HCT116 (cell line): ENCODE measurements at regions not wholly inside any gene's neighbourhood (a gene's known extent, or its start where the extent isn't known, plus 50 kb on each side); places are given as distances from the start of the nearest gene placed in this dataset.

Experiments
- ATAC-seq: fragments of 200-7000 bp; cut with Tn5 transposase; 2 replicates; pipeline ENCODE4 v1.9.1; 2020; ENCODE audit warnings: mild to moderate bottlenecking, moderate library complexity
- BruUV-seq: library from RNA; stranded (reverse); fragments of 400-500 nt; replicated peaks from 2 replicates; lab custom pipeline; 2021; lab: Mats Ljungman, UMichigan
- CTCF ChIA-PET: fragments of 300-600 bp; sonication (Branson Sonifier 250); formaldehyde crosslinking; loops from one replicate; lab custom pipeline; 2021; ENCODE audit warnings: antibody characterized with exemption; lab: Charles Lee
- POLR2A ChIA-PET: fragments of 300-600, 350-600 bp; sonication (Branson Sonifier 250); formaldehyde crosslinking; loops from one replicate; lab custom pipeline; 2021; ENCODE audit warnings: antibody characterized with exemption; lab: Charles Lee
- RAD21 ChIA-PET, 2 experiments: fragments of 300-600 bp; sonication (Branson Sonifier 250); formaldehyde crosslinking; loops; one replicate each; lab custom pipeline; 2023; ENCODE audit warnings: low total read pairs in 2 of 2; ENCODE audit not compliant: uncharacterized antibody in 2 of 2, unreplicated experiment in 2 of 2, low non-redundant PET in 1 of 2; lab: Charles Lee
- DNase-seq: peaks from one replicate; pipeline ENCODE4 v3.0.0-alpha.2; 2010; ENCODE audit warnings: low read depth, low spot score
- H2AFZ ChIP-seq: fragments of 200-600 bp; shearing (Covaris generic), sonication (generic); 2 replicates; pipeline ENCODE4 v1.6.1; 2017; ENCODE audit warnings: low read depth, mixed run types, mixed read lengths, antibody characterized with exemption, low read length; ENCODE audit not compliant: poor library complexity, severe bottlenecking
- H3K27ac ChIP-seq: 2 replicates; pipeline ENCODE4 v1.5.1; 2012; ENCODE audit warnings: low read depth, low read length
- H3K27me3 ChIP-seq: fragments of 200-600 bp; sonication (generic); 2 replicates; pipeline ENCODE4 v1.6.1; 2016; ENCODE audit warnings: mixed run types, low read length, mixed read lengths; ENCODE audit not compliant: insufficient read depth
- H3K36me3 ChIP-seq, 2 experiments: fragments of 200-500 bp in 1 of 2; fragments of 200-600 bp in 1 of 2; sonication (Bioruptor generic) in 1 of 2; sonication (generic) in 1 of 2; 2 replicates each; pipeline versions ENCODE4 v1.5.1 to v1.6.1; 2014 to 2016; ENCODE audit warnings: low read length in 2 of 2, inconsistent platforms in 1 of 2, mixed read lengths in 1 of 2, mixed run types in 1 of 2; ENCODE audit not compliant: insufficient read depth in 2 of 2, control insufficient read depth in 1 of 2
- H3K4me1 ChIP-seq, 2 experiments: fragments of 200-600 bp in 1 of 2; sonication (generic) in 1 of 2; 2 replicates each; pipeline versions ENCODE4 v1.5.1 to v1.6.1; 2012 to 2017; ENCODE audit warnings: low read length in 2 of 2, inconsistent platforms in 1 of 2, mild to moderate bottlenecking in 1 of 2, mixed read lengths in 1 of 2, mixed run types in 1 of 2, moderate library complexity in 1 of 2; ENCODE audit not compliant: insufficient read depth in 2 of 2, control insufficient read depth in 1 of 2
- H3K4me2 ChIP-seq: fragments of 200-600 bp; sonication (generic); 2 replicates; pipeline ENCODE4 v1.6.1; 2017; ENCODE audit warnings: mixed run types, low read length, mixed read lengths
- H3K4me3 ChIP-seq, 2 experiments: fragments of 200-600 bp in 1 of 2; sonication (generic) in 1 of 2; replicated peaks in 1 of 2; 2 replicates each; pipeline ENCODE4 v1.5.1; 2011 to 2016; ENCODE audit warnings: low read length in 2 of 2, control low read depth in 1 of 2, low read depth in 1 of 2, mild to moderate bottlenecking in 1 of 2, mixed read lengths in 1 of 2, mixed run types in 1 of 2
- H3K79me2 ChIP-seq: fragments of 200-600 bp; sonication (generic); 2 replicates; pipeline ENCODE4 v1.6.1; 2017; ENCODE audit warnings: mild to moderate bottlenecking, mixed run types, low read length, moderate library complexity, mixed read lengths; ENCODE audit not compliant: insufficient read depth
- H3K9ac ChIP-seq: fragments of 200-600 bp; sonication (generic); 2 replicates; pipeline ENCODE4 v1.6.1; 2016; ENCODE audit warnings: low read length, mixed read lengths
- H3K9me2 ChIP-seq: fragments of 200-600 bp; sonication (generic), shearing (Covaris generic); 2 replicates; pipeline ENCODE4 v1.6.1; 2017; ENCODE audit warnings: mixed run types, mild to moderate bottlenecking, moderate library complexity; ENCODE audit not compliant: insufficient read depth
- H3K9me3 ChIP-seq, 2 experiments: fragments of 200-500 bp in 1 of 2; fragments of 200-600 bp in 1 of 2; sonication (Bioruptor generic) in 1 of 2; sonication (generic) in 1 of 2; 2 replicates each; pipeline ENCODE4 v1.6.1; 2014 to 2017; ENCODE audit warnings: low read length in 2 of 2, mixed read lengths in 2 of 2, inconsistent platforms in 1 of 2, low read depth in 1 of 2, mild to moderate bottlenecking in 1 of 2, mixed run types in 1 of 2, moderate library complexity in 1 of 2; ENCODE audit not compliant: control insufficient read depth in 1 of 2, insufficient read depth in 1 of 2
- H4K20me1 ChIP-seq: fragments of 200-600 bp; sonication (generic), shearing (Covaris generic); 2 replicates; pipeline ENCODE4 v1.6.1; 2017; ENCODE audit warnings: mixed run types, mild to moderate bottlenecking, moderate library complexity; ENCODE audit not compliant: insufficient read depth
- FOSL1 ChIP-seq: IDR thresholded peaks from 2 replicates; pipeline ENCODE4 v1.6.1; 2012; ENCODE audit warnings: low read depth
- MAX ChIP-seq: IDR thresholded peaks from 2 replicates; pipeline ENCODE4 v1.6.1; 2012
- POLR2AphosphoS5 ChIP-seq: IDR thresholded peaks from 2 replicates; pipeline ENCODE4 v1.6.1; 2011; ENCODE audit warnings: mild to moderate bottlenecking, low read depth, low read length, moderate library complexity
- SRF ChIP-seq: IDR thresholded peaks from 2 replicates; pipeline ENCODE4 v1.6.1; 2012; ENCODE audit warnings: low read depth
- TCF7L2 ChIP-seq: IDR thresholded peaks from 2 replicates; pipeline ENCODE4 v1.7.0; 2011; ENCODE audit warnings: borderline replicate concordance, inconsistent platforms; ENCODE audit not compliant: insufficient read depth, insufficient read length; ENCODE audit errors: extremely low read depth
- ZFX ChIP-seq: fragments of 450-650 bp; IDR thresholded peaks from 2 replicates; pipeline ENCODE4 v1.6.1; 2017
- intact Hi-C: fragments of 100-400 bp; cut with micrococcal nuclease; formaldehyde crosslinking; loops from 2 replicates; pipeline ENCODE4 v1.10.0; 2022
- TF ChIP-seq, protein P1 (sequence below): IDR thresholded peaks from 2 replicates; pipeline ENCODE4 v1.6.1; 2012; ENCODE audit warnings: low read depth

DNA sequence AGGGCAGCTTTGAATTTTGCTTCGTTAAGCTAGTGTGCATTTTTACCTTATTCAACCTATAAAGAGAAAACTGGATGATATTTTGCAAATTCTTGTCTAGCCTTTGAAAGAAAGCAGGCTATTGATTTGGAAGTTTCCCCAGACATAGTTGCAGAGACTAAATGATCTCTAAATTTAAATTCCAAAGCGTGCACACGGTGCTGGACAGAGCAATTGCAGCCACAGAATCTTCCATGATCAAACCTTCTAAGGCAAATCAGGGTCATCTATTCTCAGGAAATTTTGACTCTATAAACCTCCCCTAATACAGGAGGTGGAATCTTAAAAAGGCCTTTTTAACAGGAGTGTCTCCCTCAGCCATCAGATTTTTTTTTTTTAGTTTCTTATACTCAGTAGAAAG is 159.9 kb downstream of the MDFIC start:
- Histone ChIP-seq H4K20me1 (no peaks in the 10 kb centered on the region), H3K9me3 (no peaks in the 10 kb centered on the region)
- ATAC-seq, result no peak
- intact Hi-C loops, result loop anchor here (10.0 kb wide), 1 partner anchor 623 kb away; no protein-coding TSS in a partner anchor
- RAD21 ChIA-PET, result no interaction called here
- TF ChIP-seq TCF7L2, result no peak
- TF ChIP-seq, protein P1, sequence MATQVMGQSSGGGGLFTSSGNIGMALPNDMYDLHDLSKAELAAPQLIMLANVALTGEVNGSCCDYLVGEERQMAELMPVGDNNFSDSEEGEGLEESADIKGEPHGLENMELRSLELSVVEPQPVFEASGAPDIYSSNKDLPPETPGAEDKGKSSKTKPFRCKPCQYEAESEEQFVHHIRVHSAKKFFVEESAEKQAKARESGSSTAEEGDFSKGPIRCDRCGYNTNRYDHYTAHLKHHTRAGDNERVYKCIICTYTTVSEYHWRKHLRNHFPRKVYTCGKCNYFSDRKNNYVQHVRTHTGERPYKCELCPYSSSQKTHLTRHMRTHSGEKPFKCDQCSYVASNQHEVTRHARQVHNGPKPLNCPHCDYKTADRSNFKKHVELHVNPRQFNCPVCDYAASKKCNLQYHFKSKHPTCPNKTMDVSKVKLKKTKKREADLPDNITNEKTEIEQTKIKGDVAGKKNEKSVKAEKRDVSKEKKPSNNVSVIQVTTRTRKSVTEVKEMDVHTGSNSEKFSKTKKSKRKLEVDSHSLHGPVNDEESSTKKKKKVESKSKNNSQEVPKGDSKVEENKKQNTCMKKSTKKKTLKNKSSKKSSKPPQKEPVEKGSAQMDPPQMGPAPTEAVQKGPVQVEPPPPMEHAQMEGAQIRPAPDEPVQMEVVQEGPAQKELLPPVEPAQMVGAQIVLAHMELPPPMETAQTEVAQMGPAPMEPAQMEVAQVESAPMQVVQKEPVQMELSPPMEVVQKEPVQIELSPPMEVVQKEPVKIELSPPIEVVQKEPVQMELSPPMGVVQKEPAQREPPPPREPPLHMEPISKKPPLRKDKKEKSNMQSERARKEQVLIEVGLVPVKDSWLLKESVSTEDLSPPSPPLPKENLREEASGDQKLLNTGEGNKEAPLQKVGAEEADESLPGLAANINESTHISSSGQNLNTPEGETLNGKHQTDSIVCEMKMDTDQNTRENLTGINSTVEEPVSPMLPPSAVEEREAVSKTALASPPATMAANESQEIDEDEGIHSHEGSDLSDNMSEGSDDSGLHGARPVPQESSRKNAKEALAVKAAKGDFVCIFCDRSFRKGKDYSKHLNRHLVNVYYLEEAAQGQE, result 0 out of 2 replicates have a peak, but pooled peaks have one; percentile 11
- TF ChIP-seq, all 23 proteins: peak for 1
- no TSS peak for BruUV-seq
- H3K4me3 ChIP-seq, result no peak overlapping the region
- H3K27me3 ChIP-seq, result no peaks in the 10 kb centered on the region
- ChIA-PET POLR2A (no interaction called here), CTCF (no interaction called here)
- no peaks in the 10 kb centered on the region for H3K79me2 ChIP-seq
- DNase-seq, result no peak
- no peak overlapping the region for H3K4me2 ChIP-seq
- H3K9ac ChIP-seq, result no peak overlapping the region
- no peak overlapping the region for H3K27ac ChIP-seq
- H2AFZ ChIP-seq, result no peak overlapping the region
- H3K4me1 ChIP-seq, result no peaks in the 10 kb centered on the region
- H3K36me3 ChIP-seq, result no peaks in the 10 kb centered on the region
- no peaks in the 10 kb centered on the region for H3K9me2 ChIP-seq

GRCh38 chr7:115078851-115079250 is 157.0 kb downstream of the MDFIC start:
- Histone ChIP-seq H3K4me2 (no peak overlapping the region), H3K9ac (no peak overlapping the region), H3K27me3 (no peaks in the 10 kb centered on the region), H3K79me2 (no peaks in the 10 kb centered on the region), H3K4me3 (no peak overlapping the region), H3K9me2 (no peaks in the 10 kb centered on the region; the same call in 1 of the 2 replicates), H4K20me1 (no peaks in the 10 kb centered on the region), H3K9me3 (no peaks in the 10 kb centered on the region), H2AFZ (no peak overlapping the region), H3K27ac (no peak overlapping the region), H3K36me3 (no peaks in the 10 kb centered on the region), H3K4me1 (no peaks in the 10 kb centered on the region)
- no peak for DNase-seq
- ATAC-seq, result no peak
- ChIA-PET POLR2A (no interaction called here), RAD21 (no interaction called here), CTCF (no interaction called here)
- no peak for TF ChIP-seq FOSL1
- TF ChIP-seq MAX, result no peak
- no peak for TF ChIP-seq POLR2AphosphoS5
- TF ChIP-seq SRF, result no peak
- no peak for TF ChIP-seq ZFX
- intact Hi-C loops, result no loop called here
- no TSS peak for BruUV-seq
